H1 (cell line): ENCODE measurements at regions not wholly inside any gene's neighbourhood (a gene's known extent, or its start where the extent isn't known, plus 50 kb on each side); places are given as distances from the start of the nearest gene placed in this dataset.

ENCODE experiments used
- CTCF ChIA-PET: fragments of 300-600 bp; sonication (Branson Sonifier 250); formaldehyde crosslinking; loops from one replicate; lab custom pipeline; 2021; ENCODE audit not compliant: partially characterized antibody; lab: Charles Lee
- POLR2A ChIA-PET: fragments of 300-600 bp; sonication (Branson Sonifier 250); formaldehyde crosslinking; loops from one replicate; lab custom pipeline; 2021; ENCODE audit warnings: inconsistent platforms; ENCODE audit not compliant: partially characterized antibody; lab: Charles Lee
- DNase-seq, 2 experiments: peaks; one replicate each; pipeline versions ENCODE4 v3.0.0 to v3.0.0-alpha.2; 2010 to 2022; ENCODE audit warnings: low spot score in 2 of 2, low read depth in 1 of 2, mixed read lengths in 1 of 2
- FAIRE-seq: peaks from 2 replicates; lab custom pipeline; 2011; peaks lifted over from hg19 to GRCh38; lab: Jason Lieb, UNC
- H2AFZ ChIP-seq: 2 replicates; pipeline ENCODE4 v1.8.1; 2012; ENCODE audit warnings: low read length, inconsistent platforms
- H2AK5ac ChIP-seq: 2 replicates; pipeline ENCODE4 v1.6.1; 2013; ENCODE audit warnings: low read depth, low read length
- H2BK120ac ChIP-seq: replicated peaks from 2 replicates; pipeline ENCODE3; 2013; ENCODE audit warnings: low read depth, low read length, inconsistent platforms
- H2BK12ac ChIP-seq: 2 replicates; pipeline ENCODE4 v1.6.1; 2013; ENCODE audit warnings: low read depth, low read length
- H2BK15ac ChIP-seq: 2 replicates; pipeline ENCODE4 v1.6.1; 2013; ENCODE audit warnings: low read length
- H2BK20ac ChIP-seq: 2 replicates; pipeline ENCODE4 v1.6.1; 2013; ENCODE audit warnings: low read length
- H2BK5ac ChIP-seq: 2 replicates; pipeline ENCODE4 v1.6.1; 2013; ENCODE audit warnings: low read depth, low read length
- H3K14ac ChIP-seq: 2 replicates; pipeline ENCODE4 v1.6.1; 2013; ENCODE audit warnings: inconsistent platforms; ENCODE audit not compliant: insufficient read length
- H3K18ac ChIP-seq: 2 replicates; pipeline ENCODE4 v1.6.1; 2013; ENCODE audit warnings: low read length; ENCODE audit errors: extremely low read depth
- H3K23ac ChIP-seq: 2 replicates; pipeline ENCODE4 v1.6.1; 2013; ENCODE audit warnings: inconsistent platforms; ENCODE audit not compliant: insufficient read length
- H3K23me2 ChIP-seq: 2 replicates; pipeline ENCODE4 v1.6.1; 2013; ENCODE audit warnings: low read depth, low read length
- H3K27ac ChIP-seq: 2 replicates; pipeline ENCODE4 v1.6.1; 2011; ENCODE audit warnings: low read depth, low read length, inconsistent platforms
- H3K27me3 ChIP-seq, 4 experiments: replicated peaks in 1 of 4; 1 replicate in 1 of 4; 2 replicates in 3 of 4; pipeline versions ENCODE4 v1.6.1 to v1.8.1; 2011 to 2013; ENCODE audit warnings: low read length in 3 of 4, mild to moderate bottlenecking in 3 of 4, inconsistent platforms in 2 of 4, mixed read lengths in 2 of 4, moderate library complexity in 1 of 4; ENCODE audit not compliant: control insufficient read depth in 3 of 4, insufficient read depth in 3 of 4; ENCODE audit errors: extremely low read depth in 1 of 4
- H3K36me3 ChIP-seq, 4 experiments: 2 replicates each; pipeline versions ENCODE4 v1.6.1 to v1.8.1; 2011 to 2013; ENCODE audit warnings: mild to moderate bottlenecking in 4 of 4, low read length in 3 of 4, moderate library complexity in 2 of 4, control low read depth in 1 of 4, inconsistent platforms in 1 of 4; ENCODE audit not compliant: insufficient read depth in 4 of 4, control insufficient read depth in 2 of 4
- H3K4ac ChIP-seq: replicated peaks from 2 replicates; pipeline ENCODE3; 2013; ENCODE audit warnings: low read length, low read depth, mixed read lengths, inconsistent platforms; ENCODE audit not compliant: insufficient read length
- H3K4me1 ChIP-seq, 4 experiments: replicated peaks in 1 of 4; 1 replicate in 1 of 4; 2 replicates in 3 of 4; pipeline versions ENCODE4 v1.6.1 to v1.8.1; 2011 to 2013; ENCODE audit warnings: low read length in 3 of 4, inconsistent platforms in 2 of 4, mixed read lengths in 1 of 4; ENCODE audit not compliant: insufficient read depth in 4 of 4, control insufficient read depth in 3 of 4
- H3K4me2 ChIP-seq, 2 experiments: 2 replicates each; pipeline versions ENCODE4 v1.6.1 to v1.8.1; 2011 to 2013; ENCODE audit warnings: low read depth in 2 of 2, low read length in 2 of 2, control low read depth in 1 of 2, inconsistent platforms in 1 of 2, mild to moderate bottlenecking in 1 of 2; ENCODE audit not compliant: insufficient read depth in 1 of 2
- H3K4me3 ChIP-seq, 4 experiments: fragments of 200-600, 300-600 bp in 1 of 4; sonication (generic), shearing (Covaris generic), sonication (Bioruptor Twin) in 1 of 4; 2 replicates each; pipeline versions ENCODE4 v1.5.1 to v1.8.1; 2011 to 2016; ENCODE audit warnings: low read length in 4 of 4, low read depth in 3 of 4, control low read depth in 2 of 4, inconsistent platforms in 2 of 4, mild to moderate bottlenecking in 2 of 4, mixed read lengths in 1 of 4, moderate library complexity in 1 of 4; ENCODE audit not compliant: insufficient read depth in 2 of 4; ENCODE audit errors: extremely low read depth in 1 of 4
- H3K56ac ChIP-seq: replicated peaks from 2 replicates; pipeline ENCODE3; 2013; ENCODE audit warnings: low read depth, mild to moderate bottlenecking, mixed read lengths, low read length, inconsistent platforms; ENCODE audit not compliant: insufficient read length
- H3K79me1 ChIP-seq: 2 replicates; pipeline ENCODE4 v1.6.1; 2013; ENCODE audit warnings: low read depth, low read length, control low read depth
- H3K79me2 ChIP-seq, 2 experiments: 2 replicates each; pipeline versions ENCODE4 v1.6.1 to v1.8.1; 2012 to 2013; ENCODE audit warnings: low read length in 2 of 2, mild to moderate bottlenecking in 2 of 2, inconsistent platforms in 1 of 2; ENCODE audit not compliant: insufficient read depth in 2 of 2, control insufficient read depth in 1 of 2
- H3K9ac ChIP-seq, 4 experiments: replicated peaks in 1 of 4; 1 replicate in 1 of 4; 2 replicates in 3 of 4; pipeline versions ENCODE4 v1.6.1 to v1.8.1; 2011 to 2013; ENCODE audit warnings: low read depth in 3 of 4, low read length in 3 of 4, control low read depth in 2 of 4, mild to moderate bottlenecking in 2 of 4, moderate library complexity in 2 of 4, inconsistent platforms in 1 of 4; ENCODE audit errors: extremely low read depth in 1 of 4
- H3K9me3 ChIP-seq, 2 experiments: 2 replicates each; pipeline versions ENCODE4 v1.6.1 to v1.8.1; 2012 to 2013; ENCODE audit warnings: mild to moderate bottlenecking in 2 of 2, moderate library complexity in 2 of 2, control low read depth in 1 of 2, inconsistent platforms in 1 of 2, low read depth in 1 of 2, low read length in 1 of 2, mixed read lengths in 1 of 2; ENCODE audit not compliant: insufficient read depth in 2 of 2
- H4K20me1 ChIP-seq, 2 experiments: replicated peaks in 1 of 2; 2 replicates each; pipeline versions ENCODE3 to v1.8.1; 2011 to 2013; ENCODE audit warnings: inconsistent platforms in 2 of 2, low read length in 2 of 2, mild to moderate bottlenecking in 1 of 2; ENCODE audit not compliant: insufficient read depth in 2 of 2, control insufficient read depth in 1 of 2
- H4K5ac ChIP-seq: 2 replicates; pipeline ENCODE4 v1.6.1; 2013; ENCODE audit warnings: low read length, low read depth, mixed read lengths, inconsistent platforms; ENCODE audit not compliant: insufficient read length
- H4K8ac ChIP-seq: 2 replicates; pipeline ENCODE4 v1.8.0; 2013; ENCODE audit warnings: mild to moderate bottlenecking, moderate library complexity, low read length, inconsistent platforms; ENCODE audit not compliant: insufficient read depth; ENCODE audit errors: extremely low read depth
- H4K91ac ChIP-seq: replicated peaks from 2 replicates; pipeline ENCODE3; 2013; ENCODE audit warnings: low read length, mixed read lengths, inconsistent platforms; ENCODE audit not compliant: insufficient read length
- CBX5 ChIP-seq: fragments of 300-800, 300-1000 bp; sonication (generic); IDR thresholded peaks from 2 replicates; pipeline ENCODE4 v1.7.1; 2016; ENCODE audit warnings: antibody characterized with exemption, low read length, low read depth
- CTBP2 ChIP-seq: IDR thresholded peaks from 2 replicates; pipeline ENCODE4 v1.7.0; 2011; ENCODE audit warnings: borderline replicate concordance, mild to moderate bottlenecking, moderate library complexity, mixed read lengths, low read length; ENCODE audit not compliant: insufficient read depth, insufficient read length
- FOSL1 ChIP-seq: IDR thresholded peaks from 2 replicates; pipeline ENCODE4 v1.6.1; 2011; ENCODE audit warnings: mild to moderate bottlenecking, low read depth, low read length, moderate library complexity; ENCODE audit not compliant: insufficient read depth
- KDM1A ChIP-seq: fragments of 200-600, 300-600 bp; sonication (generic); IDR thresholded peaks from 2 replicates; pipeline ENCODE4 v1.7.1; 2016; ENCODE audit warnings: mild to moderate bottlenecking, low read length, borderline replicate concordance
- KDM5A ChIP-seq: fragments of 200-600 bp; IDR thresholded peaks from 2 replicates; pipeline ENCODE4 v1.7.1; 2012; ENCODE audit warnings: mild to moderate bottlenecking, low read length, inconsistent platforms, mixed read lengths
- NANOG ChIP-seq: IDR thresholded peaks from 2 replicates; pipeline ENCODE4 v1.6.1; 2011; ENCODE audit warnings: low read length, low read depth, mild to moderate bottlenecking, inconsistent platforms; ENCODE audit not compliant: insufficient read depth, poor library complexity, severe bottlenecking
- POLR2A ChIP-seq, 2 experiments: IDR thresholded peaks; 1 replicate in 1 of 2; 2 replicates in 1 of 2; pipeline ENCODE4 v1.6.1; 2011; ENCODE audit warnings: low read depth in 2 of 2, low read length in 2 of 2, mild to moderate bottlenecking in 2 of 2; ENCODE audit errors: control extremely low read depth in 1 of 2
- POU5F1 ChIP-seq: IDR thresholded peaks from 2 replicates; pipeline ENCODE4 v1.6.1; 2011; ENCODE audit warnings: low read depth, mild to moderate bottlenecking, low read length, moderate library complexity
- RNF2 ChIP-seq: fragments of 200-900, 300-1000 bp; sonication (generic); IDR thresholded peaks from 2 replicates; pipeline ENCODE4 v1.7.1; 2016; ENCODE audit warnings: borderline replicate concordance, low read depth, mild to moderate bottlenecking, antibody characterized with exemption, low read length; ENCODE audit not compliant: poor library complexity, severe bottlenecking; ENCODE audit errors: missing control alignments
- RXRA ChIP-seq: IDR thresholded peaks from 2 replicates; pipeline ENCODE4 v1.6.1; 2011; ENCODE audit warnings: low read depth, mild to moderate bottlenecking, low read length, moderate library complexity; ENCODE audit not compliant: insufficient read depth
- SP2 ChIP-seq: IDR thresholded peaks from 2 replicates; pipeline ENCODE4 v1.6.1; 2012; ENCODE audit warnings: mild to moderate bottlenecking, low read length, inconsistent platforms
- SP4 ChIP-seq: IDR thresholded peaks from 2 replicates; pipeline ENCODE4 v1.6.1; 2012; ENCODE audit warnings: low read length, inconsistent platforms
- TAF1 ChIP-seq: IDR thresholded peaks from 2 replicates; pipeline ENCODE4 v1.6.1; 2011; ENCODE audit warnings: mild to moderate bottlenecking, low read depth, low read length
- TAF7 ChIP-seq: optimal IDR thresholded peaks from 2 replicates; pipeline ENCODE3; 2011; ENCODE audit warnings: low read depth, mild to moderate bottlenecking, inconsistent platforms, low read length, moderate library complexity, borderline replicate concordance
- WGBS, 2 experiments: shearing (Covaris generic) in 1 of 2; methylation state at CpG; one replicate each; pipeline versions ENCODE4 v1.1.6 to v1.1.7; 2013 to 2015; ENCODE audit warnings: low lambda C conversion rate in 2 of 2, mixed read lengths in 2 of 2, inconsistent platforms in 1 of 2, low coverage in 1 of 2, missing lambda C conversion rate in 1 of 2; ENCODE audit not compliant: insufficient replicate concordance in 2 of 2, insufficient coverage in 1 of 2, insufficient read length in 1 of 2; ENCODE audit errors: extremely low coverage in 1 of 2, missing lambda C conversion rate in 1 of 2; 5-methylcytosine and 5-hydroxymethylcytosine counted together

DNA sequence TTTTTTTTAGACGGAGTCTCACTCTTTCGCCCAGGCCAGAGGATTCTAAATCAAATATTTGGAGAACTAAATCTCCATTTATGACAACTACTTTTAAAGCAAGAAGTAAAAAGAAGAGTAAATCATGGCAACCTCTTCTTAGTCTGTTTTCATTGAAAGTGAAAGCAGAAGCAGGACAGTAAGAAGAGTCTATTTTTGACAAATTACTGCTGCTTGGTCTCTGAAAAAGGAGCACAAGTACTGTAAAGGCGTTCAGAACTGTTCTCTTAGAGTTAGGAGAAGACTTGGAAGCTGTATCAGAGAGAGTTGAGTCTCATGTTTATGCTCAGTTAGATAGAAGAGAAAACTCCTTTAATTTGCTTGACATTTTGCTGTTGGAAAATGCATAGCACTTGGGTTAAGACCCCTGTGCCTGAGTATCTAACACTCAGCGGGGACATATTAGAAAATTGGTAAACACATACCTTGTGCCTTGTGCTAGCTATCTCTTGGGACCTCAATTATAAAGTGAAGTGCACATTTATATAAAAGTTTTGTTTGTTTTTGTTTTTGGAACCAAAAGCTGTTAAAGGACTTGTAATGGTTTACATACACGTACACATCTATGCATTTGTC is 433.0 kb downstream of the ANKRD7 start:
- Histone ChIP-seq H2AFZ (0 out of 2 replicates have a peak overlapping the region, but pooled peaks have one; percentile 71), H3K56ac (no peak overlapping the region)

More for the DNA sequence above, 433.0 kb downstream of the ANKRD7 start:
- no peaks in the 10 kb centered on the region for H3K27me3 ChIP-seq
- no peak overlapping the region for H3K27ac ChIP-seq
- H2AK5ac ChIP-seq, result no peak overlapping the region
- no peak overlapping the region for H2BK12ac ChIP-seq
- H4K91ac ChIP-seq, result no peak overlapping the region
- H3K79me2 ChIP-seq, result no peaks in the 10 kb centered on the region
- no peak overlapping the region for H3K9ac ChIP-seq
- no peaks in the 10 kb centered on the region for H3K9me3 ChIP-seq
- no peak overlapping the region for H4K8ac ChIP-seq
- 92% methylated on average over 5 of the region's 5 CpGs; no CpG with 5 or more reads in 1 of the 2 experiments for WGBS, 2 experiments
- no peak for FAIRE-seq
- H4K5ac ChIP-seq, result no peak overlapping the region
- CTCF ChIA-PET, result interaction anchor here (0.6 kb wide), 1 partner anchor 15 kb away, joined by 3 read pairs; no protein-coding TSS in a partner anchor
- no peak overlapping the region for H3K4me2 ChIP-seq
- no peak overlapping the region for H2BK120ac ChIP-seq
- no peaks in the 10 kb centered on the region for H3K36me3 ChIP-seq
- no peak overlapping the region for H3K18ac ChIP-seq
- no peaks in the 10 kb centered on the region for H4K20me1 ChIP-seq
- H3K4me3 ChIP-seq, result no peak overlapping the region
- no peak overlapping the region for H3K23ac ChIP-seq
- H2BK20ac ChIP-seq, result no peak overlapping the region
- no peak overlapping the region for H2BK15ac ChIP-seq
- POLR2A ChIA-PET, result no interaction called here
- H3K79me1 ChIP-seq, result no peaks in the 10 kb centered on the region
- H3K4ac ChIP-seq, result no peak overlapping the region
- no peak overlapping the region for H2BK5ac ChIP-seq
- TF ChIP-seq KDM5A, result no peak
- TF ChIP-seq POLR2A (IDR thresholded peaks at IDR 0.05; ENCODE audit: control extremely low read depth in 1 of 2, low read depth in 2 of 2, low read length in 2 of 2), result no peak
- no peak for TF ChIP-seq FOSL1
- no peak for TF ChIP-seq NANOG
- TF ChIP-seq RNF2, result no peak
- TF ChIP-seq RXRA, result no peak
- no peak for TF ChIP-seq POU5F1
- TF ChIP-seq CBX5, result no peak
- no peak for TF ChIP-seq KDM1A
- TF ChIP-seq TAF1, result no peak
- no peak for TF ChIP-seq SP2
- TF ChIP-seq CTBP2, result no peak
- TF ChIP-seq SP4, result no peak
- no peak for TF ChIP-seq TAF7
- TF ChIP-seq, all 59 proteins: peak for 0
- H3K4me1 ChIP-seq, result no peaks in the 10 kb centered on the region
- H3K23me2 ChIP-seq, result no peaks in the 10 kb centered on the region
- H3K14ac ChIP-seq, result no peak overlapping the region
- DNase-seq, result no peak
